ENCODE measurements at regions not wholly inside any gene's neighbourhood (a gene's known extent, or its start where the extent isn't known, plus 50 kb on each side); places are given as distances from the start of the nearest gene placed in this dataset.
"Not testable (repeated sequence)": the region's sequence is repeated elsewhere in the genome, so short reads cannot be mapped to it uniquely, and the experiment has no call there.

- ATAC-seq (no peak), DNase-seq (no peak)
- intact Hi-C loops (cut with DNase I) = no loop called here
Observed at GRCh38 chr16:27600381-27600780, 50.4 kb downstream of the KATNIP start.

- intact Hi-C loops (cut with DNase I) = no loop called here
- DNase-seq = no peak
- ATAC-seq = no peak
Observed at GRCh38 chr16:27602103-27602502, 52.2 kb downstream of the KATNIP start.

- intact Hi-C loops (cut with DNase I); DNase-seq: not testable (repeated sequence)
- peak in 1 of 2 donors; percentile 59 for ATAC-seq
Observed at GRCh38 chr16:27605500-27606106, 55.7 kb downstream of the KATNIP start.

- DNase-seq (no peak), ATAC-seq (no peak)
- intact Hi-C loops (cut with DNase I) = no loop called here
Observed at GRCh38 chr16:27611340-27611739, 61.4 kb downstream of the KATNIP start.

- no peak for ATAC-seq
- DNase-seq = no peak
- intact Hi-C loops (cut with DNase I) = no loop called here
Observed at GRCh38 chr16:27613238-27613791, 63.4 kb downstream of the KATNIP start.

- intact Hi-C loops (cut with DNase I) = no loop called here
- no peak for ATAC-seq
- no peak for DNase-seq
Observed at GRCh38 chr16:27617665-27618064, 67.7 kb downstream of the KATNIP start.

- ATAC-seq (peak in 1 of 2 donors; percentile 10), DNase-seq (no peak)
- intact Hi-C loops (cut with DNase I) = no loop called here
Observed at GRCh38 chr16:27618165-27618564, 68.2 kb downstream of the KATNIP start.

GRCh38 chr16:27618606-27619327 is 68.8 kb downstream of the KATNIP start:
- intact Hi-C loops (cut with DNase I) = no loop called here
- DNase-seq (no peak), ATAC-seq (peak; percentile 75 to 86)

- intact Hi-C loops (cut with DNase I) = no loop called here
- ATAC-seq = no peak
- no peak for DNase-seq
Observed at GRCh38 chr16:27620541-27620940, 70.6 kb downstream of the KATNIP start.

- DNase-seq = no peak
- no peak for ATAC-seq
- intact Hi-C loops (cut with DNase I) = no loop called here
Observed at GRCh38 chr16:27624154-27625049, 74.5 kb downstream of the KATNIP start.

GRCh38 chr16:27625050-27625697 is 75.2 kb downstream of the KATNIP start:
- ATAC-seq (peak; percentile 60 to 76), DNase-seq (peak; percentile 24)
- intact Hi-C loops (cut with DNase I) = no loop called here

GRCh38 chr16:27627136-27627535 is 77.2 kb downstream of the KATNIP start:
- DNase-seq = no peak
- intact Hi-C loops (cut with DNase I) = no loop called here
- ATAC-seq = no peak

- DNase-seq = no peak
- peak in 1 of 2 donors; percentile 64 for ATAC-seq
- intact Hi-C loops (cut with DNase I) = no loop called here
Observed at GRCh38 chr16:27628241-27628942, 78.4 kb downstream of the KATNIP start.

GRCh38 chr16:27628943-27629462 is 79.1 kb downstream of the KATNIP start:
- ATAC-seq; intact Hi-C loops (cut with DNase I); DNase-seq: not testable (repeated sequence)

GRCh38 chr16:27632216-27632615 is 82.3 kb downstream of the KATNIP start:
- ATAC-seq = no peak
- intact Hi-C loops (cut with DNase I) = loop anchor here (10.0 kb wide), 3 partner anchors 133 to 433 kb away; partner anchors contain the start of gene GSG1L (in 2 of the 2)
- DNase-seq = no peak

GRCh38 chr16:27633221-27633620 is 83.3 kb downstream of the KATNIP start:
- ATAC-seq = no peak
- DNase-seq = no peak
- intact Hi-C loops (cut with DNase I) = loop anchor here (10.0 kb wide), 3 partner anchors 132 to 432 kb away; partner anchors contain the start of gene GSG1L (in 2 of the 2)

GRCh38 chr16:27633721-27634120 is 83.8 kb downstream of the KATNIP start:
- intact Hi-C loops (cut with DNase I) = loop anchor here (10.0 kb wide), 3 partner anchors 131 to 431 kb away; partner anchors contain the start of gene GSG1L (in 2 of the 2)
- ATAC-seq = no peak
- DNase-seq = no peak

- DNase-seq (no peak), ATAC-seq (no peak)
- intact Hi-C loops (cut with DNase I) = loop anchor here (10.0 kb wide), 3 partner anchors 130 to 430 kb away; partner anchors contain the start of gene GSG1L (in 2 of the 2)
Observed at GRCh38 chr16:27634779-27635178, 84.8 kb downstream of the KATNIP start.

All from left cardiac atrium (tissue), 4 donors.